Mucosa of stomach (tissue), 1 donor: ENCODE measurements at regions not wholly inside any gene's neighbourhood (a gene's known extent, or its start where the extent isn't known, plus 50 kb on each side); places are given as distances from the start of the nearest gene placed in this dataset.

Experiments
- H3K27me3 ChIP-seq: one replicate; pipeline ENCODE4 v1.7.0; 2013; ENCODE audit warnings: mild to moderate bottlenecking, low read length; ENCODE audit not compliant: control insufficient read depth, insufficient read depth
- H3K36me3 ChIP-seq: one replicate; pipeline ENCODE4 v1.7.0; 2013; ENCODE audit warnings: low read length; ENCODE audit not compliant: control insufficient read depth, insufficient read depth
- H3K4me1 ChIP-seq: one replicate; pipeline ENCODE4 v1.7.0; 2013; ENCODE audit warnings: mild to moderate bottlenecking, low read length; ENCODE audit not compliant: control insufficient read depth, insufficient read depth
- H3K4me3 ChIP-seq: one replicate; pipeline ENCODE4 v1.7.0; 2013; ENCODE audit warnings: low read length
- H3K9ac ChIP-seq: one replicate; pipeline ENCODE4 v1.7.0; 2013; ENCODE audit warnings: mild to moderate bottlenecking, low read length, moderate library complexity
- H3K9me3 ChIP-seq: one replicate; pipeline ENCODE4 v1.7.0; 2013; ENCODE audit warnings: mild to moderate bottlenecking, low read length, moderate library complexity; ENCODE audit not compliant: control insufficient read depth
- donor health status: Pancreatic carcinoma.

- no peak overlapping the region for H3K4me3 ChIP-seq
- no peaks in the 10 kb centered on the region for H3K27me3 ChIP-seq
- no peak overlapping the region for H3K9ac ChIP-seq
- H3K36me3 ChIP-seq = no peaks in the 10 kb centered on the region
- no peaks in the 10 kb centered on the region for H3K4me1 ChIP-seq
- H3K9me3 ChIP-seq = no peaks in the 10 kb centered on the region
These were observed 140.3 kb upstream of the KLF14 start for GRCh38 chr7:130874071-130874915.

GRCh38 chr7:130875265-130875741, 141.3 kb upstream of the KLF14 start:
- Histone ChIP-seq H3K9ac (no peak overlapping the region), H3K9me3 (no peaks in the 10 kb centered on the region), H3K36me3 (no peaks in the 10 kb centered on the region), H3K4me1 (no peaks in the 10 kb centered on the region), H3K27me3 (no peaks in the 10 kb centered on the region), H3K4me3 (no peak overlapping the region)

DNA sequence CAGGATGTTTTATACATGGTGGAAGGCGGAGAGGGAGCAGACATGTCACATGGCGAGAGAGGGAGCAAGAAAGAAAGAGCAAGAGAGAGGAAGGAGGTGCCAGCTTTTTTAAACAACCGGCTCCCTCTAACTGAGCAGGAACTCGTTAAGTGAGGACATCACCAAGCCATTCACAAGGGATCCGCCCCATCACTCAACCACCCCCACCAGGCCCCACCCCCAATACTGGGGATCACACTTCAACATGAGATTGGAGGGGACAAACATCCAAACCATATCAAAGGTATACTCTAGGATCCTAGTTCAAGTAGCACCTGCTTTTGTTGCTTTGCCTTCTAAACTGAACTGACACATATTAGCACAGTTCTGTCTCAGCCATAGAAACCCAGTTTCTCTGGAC, 141.9 kb upstream of the KLF14 start:
- H3K4me1 ChIP-seq = no peaks in the 10 kb centered on the region
- H3K9ac ChIP-seq = no peak overlapping the region
- no peaks in the 10 kb centered on the region for H3K9me3 ChIP-seq
- no peaks in the 10 kb centered on the region for H3K36me3 ChIP-seq
- H3K4me3 ChIP-seq = no peak overlapping the region
- no peaks in the 10 kb centered on the region for H3K27me3 ChIP-seq

DNA sequence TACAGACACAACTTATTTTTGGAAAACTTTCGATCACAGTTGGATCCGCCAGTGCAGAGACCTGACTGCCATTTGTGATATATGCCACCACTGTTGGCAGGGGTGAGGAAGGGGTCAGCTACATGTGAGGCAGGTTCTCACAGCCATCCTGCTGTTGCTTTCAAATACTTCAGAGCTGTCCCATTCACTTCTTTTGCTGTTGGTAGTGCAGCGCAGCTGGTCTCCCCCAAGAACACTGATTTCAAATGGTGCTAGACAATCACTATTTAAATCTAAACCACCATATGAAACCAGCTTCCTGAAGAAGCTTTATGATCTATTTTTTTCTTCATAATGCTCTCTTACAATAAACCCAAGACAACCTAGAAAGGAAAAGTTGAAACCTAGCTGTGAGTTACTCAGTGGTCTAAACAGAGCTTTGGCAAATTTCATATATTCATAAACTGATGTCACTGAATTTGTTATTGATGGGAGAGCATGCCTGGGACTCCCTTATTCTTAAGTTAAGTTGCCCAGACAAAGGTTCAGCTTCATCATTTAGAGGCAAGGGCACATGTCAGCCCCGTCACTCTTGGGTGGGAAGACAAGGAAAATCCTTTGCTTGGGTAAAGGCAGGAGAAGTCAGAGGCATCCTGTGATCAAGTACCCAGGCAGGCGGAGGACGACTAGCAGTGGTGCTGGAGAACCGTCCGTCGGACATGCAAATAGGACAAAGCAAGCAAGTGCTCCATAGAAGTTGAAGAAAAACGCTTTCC, 143.4 kb upstream of the KLF14 start:
- Histone ChIP-seq H3K9me3 (no peaks in the 10 kb centered on the region), H3K4me1 (peaks cover 4% of the 10 kb centered on the region), H3K4me3 (no peak overlapping the region), H3K36me3 (peaks cover 6% of the 10 kb centered on the region), H3K9ac (no peak overlapping the region), H3K27me3 (no peaks in the 10 kb centered on the region)

- H3K9me3 ChIP-seq = no peaks in the 10 kb centered on the region
- H3K36me3 ChIP-seq = peaks cover 7% of the 10 kb centered on the region
- no peak overlapping the region for H3K9ac ChIP-seq
- H3K4me3 ChIP-seq = no peak overlapping the region
- peaks cover 4% of the 10 kb centered on the region for H3K4me1 ChIP-seq
- H3K27me3 ChIP-seq = no peaks in the 10 kb centered on the region
These were observed 143.9 kb upstream of the KLF14 start for GRCh38 chr7:130877991-130878305.

DNA sequence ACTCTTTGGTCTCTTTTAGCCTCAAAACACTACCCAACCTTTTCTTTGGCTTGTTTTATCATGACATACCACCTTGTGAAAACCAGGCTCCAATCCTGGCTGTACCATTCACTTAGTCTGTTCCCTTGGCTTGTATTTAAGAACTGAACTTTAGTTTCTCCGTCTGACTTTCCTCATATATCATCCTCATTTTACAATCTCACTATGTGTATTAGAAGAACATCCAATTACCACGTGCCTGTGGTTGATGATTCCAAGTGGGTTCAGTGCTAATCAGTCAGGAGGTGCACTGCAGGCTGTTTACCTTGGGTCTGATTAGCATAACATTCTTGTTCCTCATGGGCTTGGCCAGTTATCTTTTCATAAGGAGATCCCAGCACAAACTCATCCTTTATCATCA, 144.8 kb upstream of the KLF14 start:
- Histone ChIP-seq H3K9me3 (no peaks in the 10 kb centered on the region), H3K4me1 (peaks cover 4% of the 10 kb centered on the region), H3K36me3 (peaks cover 7% of the 10 kb centered on the region), H3K9ac (no peak overlapping the region), H3K27me3 (no peaks in the 10 kb centered on the region), H3K4me3 (no peak overlapping the region)

- H3K4me3 ChIP-seq = no peak overlapping the region
- peaks cover 4% of the 10 kb centered on the region for H3K4me1 ChIP-seq
- H3K9ac ChIP-seq = no peak overlapping the region
- H3K9me3 ChIP-seq = no peaks in the 10 kb centered on the region
- peaks cover 7% of the 10 kb centered on the region for H3K36me3 ChIP-seq
- no peaks in the 10 kb centered on the region for H3K27me3 ChIP-seq
These were observed 145.2 kb upstream of the KLF14 start for GRCh38 chr7:130879191-130879590.

GRCh38 chr7:130880668-130881067, 146.7 kb upstream of the KLF14 start:
- H3K4me3 ChIP-seq = no peak overlapping the region
- peaks cover 15% of the 10 kb centered on the region for H3K36me3 ChIP-seq
- H3K27me3 ChIP-seq = no peaks in the 10 kb centered on the region
- H3K9ac ChIP-seq = no peak overlapping the region
- H3K9me3 ChIP-seq = no peaks in the 10 kb centered on the region
- peaks cover 13% of the 10 kb centered on the region for H3K4me1 ChIP-seq

DNA sequence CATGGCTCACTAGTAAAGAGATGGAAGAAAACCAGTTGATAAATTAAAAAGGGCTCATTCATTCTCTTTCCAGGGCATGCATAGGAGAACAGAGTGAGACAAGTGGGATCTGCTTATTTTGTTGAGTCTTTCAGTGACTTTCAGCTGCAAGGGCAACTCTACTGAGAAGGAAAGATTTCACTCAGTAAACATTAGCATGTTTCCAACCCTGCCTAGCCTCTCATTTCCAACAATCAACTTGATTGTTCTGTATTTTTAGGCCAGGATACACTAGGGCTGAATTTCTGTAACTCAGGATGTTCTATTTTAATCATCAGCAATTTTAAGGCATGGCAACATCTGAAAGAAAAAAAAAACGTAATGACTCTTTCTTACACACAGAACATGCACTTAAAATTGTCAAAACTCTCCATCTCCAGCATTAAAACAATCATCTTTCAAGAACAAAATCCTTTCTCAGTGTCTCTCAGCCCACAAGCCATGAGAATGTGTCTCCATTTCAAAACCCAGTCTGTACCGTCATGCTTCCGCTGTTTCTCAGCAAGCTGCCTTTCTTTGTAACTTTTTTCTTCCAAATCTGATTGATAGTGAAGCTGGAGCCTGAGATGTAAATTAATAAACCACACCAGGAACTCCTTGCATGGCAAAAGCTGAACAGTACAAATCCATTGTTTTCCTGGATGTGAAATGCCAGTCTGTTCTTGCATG, 147.2 kb upstream of the KLF14 start:
- no peak overlapping the region for H3K9ac ChIP-seq
- H3K4me3 ChIP-seq = no peak overlapping the region
- peaks cover 15% of the 10 kb centered on the region for H3K36me3 ChIP-seq
- no peaks in the 10 kb centered on the region for H3K27me3 ChIP-seq
- peaks cover 17% of the 10 kb centered on the region for H3K4me1 ChIP-seq
- no peaks in the 10 kb centered on the region for H3K9me3 ChIP-seq

GRCh38 chr7:130881799-130882141, 147.8 kb upstream of the KLF14 start:
- Histone ChIP-seq H3K4me3 (no peak overlapping the region), H3K9me3 (no peaks in the 10 kb centered on the region), H3K36me3 (peaks cover 15% of the 10 kb centered on the region), H3K27me3 (no peaks in the 10 kb centered on the region), H3K9ac (no peak overlapping the region), H3K4me1 (peaks cover 23% of the 10 kb centered on the region)

- H3K36me3 ChIP-seq = peaks cover 15% of the 10 kb centered on the region
- H3K27me3 ChIP-seq = no peaks in the 10 kb centered on the region
- H3K4me3 ChIP-seq = no peak overlapping the region
- H3K9ac ChIP-seq = no peak overlapping the region
- H3K9me3 ChIP-seq = no peaks in the 10 kb centered on the region
- peaks cover 23% of the 10 kb centered on the region for H3K4me1 ChIP-seq
These were observed 148.4 kb upstream of the KLF14 start for GRCh38 chr7:130882396-130882795.

- Histone ChIP-seq H3K9me3 (no peaks in the 10 kb centered on the region), H3K27me3 (no peaks in the 10 kb centered on the region), H3K36me3 (peaks cover 15% of the 10 kb centered on the region), H3K4me1 (peaks cover 30% of the 10 kb centered on the region), H3K4me3 (no peak overlapping the region), H3K9ac (no peak overlapping the region)
These were observed 149.9 kb upstream of the KLF14 start for GRCh38 chr7:130883928-130884327.
